ENCODE measurements at regions not wholly inside any gene's neighbourhood (a gene's known extent, or its start where the extent isn't known, plus 50 kb on each side); places are given as distances from the start of the nearest gene placed in this dataset.

DNA sequence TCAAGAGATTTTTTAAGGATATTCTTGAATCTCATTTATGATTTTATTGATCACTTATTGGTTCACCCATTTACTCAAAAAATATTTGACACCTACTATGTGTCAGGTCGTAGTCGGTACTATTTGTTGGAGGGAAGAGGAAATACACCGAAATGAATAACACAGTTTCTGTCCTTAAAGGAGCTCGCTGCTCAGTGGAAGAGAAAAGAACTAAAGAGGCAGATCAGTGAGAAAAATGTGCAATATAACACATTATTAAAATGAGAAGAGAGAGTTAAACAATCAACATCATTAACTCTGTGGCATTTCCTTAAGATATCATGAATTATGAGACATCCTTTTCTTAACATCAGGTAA is 56.1 kb upstream of the ADAMTS9 start:
- no peaks in the 10 kb centered on the region for H3K36me3 ChIP-seq
- no peak overlapping the region for H3K4me3 ChIP-seq
- intact Hi-C loops (cut with DNase I; ENCODE audit: low total_unique reads), result no loop called here
- TF ChIP-seq POLR2A (IDR thresholded peaks at IDR 0.05) (no peak), EP300 (IDR thresholded peaks at IDR 0.05; ENCODE audit: low read depth) (no peak), POLR2AphosphoS5 (IDR thresholded peaks at IDR 0.05) (no peak)
- TF ChIP-seq, protein P1, sequence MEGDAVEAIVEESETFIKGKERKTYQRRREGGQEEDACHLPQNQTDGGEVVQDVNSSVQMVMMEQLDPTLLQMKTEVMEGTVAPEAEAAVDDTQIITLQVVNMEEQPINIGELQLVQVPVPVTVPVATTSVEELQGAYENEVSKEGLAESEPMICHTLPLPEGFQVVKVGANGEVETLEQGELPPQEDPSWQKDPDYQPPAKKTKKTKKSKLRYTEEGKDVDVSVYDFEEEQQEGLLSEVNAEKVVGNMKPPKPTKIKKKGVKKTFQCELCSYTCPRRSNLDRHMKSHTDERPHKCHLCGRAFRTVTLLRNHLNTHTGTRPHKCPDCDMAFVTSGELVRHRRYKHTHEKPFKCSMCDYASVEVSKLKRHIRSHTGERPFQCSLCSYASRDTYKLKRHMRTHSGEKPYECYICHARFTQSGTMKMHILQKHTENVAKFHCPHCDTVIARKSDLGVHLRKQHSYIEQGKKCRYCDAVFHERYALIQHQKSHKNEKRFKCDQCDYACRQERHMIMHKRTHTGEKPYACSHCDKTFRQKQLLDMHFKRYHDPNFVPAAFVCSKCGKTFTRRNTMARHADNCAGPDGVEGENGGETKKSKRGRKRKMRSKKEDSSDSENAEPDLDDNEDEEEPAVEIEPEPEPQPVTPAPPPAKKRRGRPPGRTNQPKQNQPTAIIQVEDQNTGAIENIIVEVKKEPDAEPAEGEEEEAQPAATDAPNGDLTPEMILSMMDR (IDR thresholded peaks at IDR 0.05), result no peak
- 60 to 68% methylated on average over 4 of the region's 4 CpGs for WGBS, 2 donors (ENCODE audit: low coverage in 1 of 2)
- DNase-seq, result no peak
- no peaks in the 10 kb centered on the region for H3K27me3 ChIP-seq
- peaks cover 7 to 23% (median 9%) of the 10 kb centered on the region in 4 donors for H3K4me1 ChIP-seq
- H3K27ac ChIP-seq, result no peak overlapping the region
- in situ Hi-C loops (cut with MboI; ENCODE audit: low pct_ligation_motif_present in 1 of 4, low pct_unique_long_range_greater_than_20kb in 1 of 4, low sequenced_read_pairs in 3 of 4), result no loop called here
- H3K9me3 ChIP-seq, result no peaks in the 10 kb centered on the region

DNA sequence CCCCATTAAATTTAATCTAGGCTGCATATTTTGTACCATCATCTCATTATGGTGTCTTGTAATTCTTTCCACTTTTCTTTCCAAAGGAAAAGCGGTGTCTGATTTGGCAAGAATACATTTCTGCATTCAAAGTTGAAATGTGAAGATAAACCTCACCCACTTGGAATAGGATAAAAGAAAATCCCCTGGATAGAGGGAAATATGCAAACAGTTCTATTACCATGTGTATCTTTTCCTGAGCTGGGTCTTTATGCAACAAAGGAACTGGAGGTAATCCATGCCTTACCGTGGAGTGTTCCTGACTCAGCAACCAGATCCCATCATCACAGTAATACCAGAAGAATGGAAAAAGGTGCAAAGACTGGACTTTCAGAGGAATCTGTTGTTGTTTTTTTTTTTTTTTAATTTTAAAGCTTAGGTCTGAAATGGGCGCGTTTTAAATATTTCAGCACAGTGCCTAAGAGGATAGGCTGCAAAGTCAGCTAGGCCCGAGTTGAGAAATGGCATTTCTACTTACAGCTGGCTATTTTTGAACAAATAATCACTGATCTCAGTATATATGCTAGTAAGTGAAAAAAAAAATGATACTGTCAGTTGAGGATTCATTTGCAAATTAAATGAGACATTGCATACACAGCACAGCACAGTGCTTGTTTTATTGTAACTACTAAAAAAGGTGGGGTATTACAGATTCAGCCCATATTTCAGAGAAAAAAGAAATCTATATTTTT is 55.5 kb upstream of the ADAMTS9 start:
- no peaks in the 10 kb centered on the region for H3K9me3 ChIP-seq
- in situ Hi-C loops (cut with MboI; ENCODE audit: low pct_ligation_motif_present in 1 of 4, low pct_unique_long_range_greater_than_20kb in 1 of 4, low sequenced_read_pairs in 3 of 4) (no loop called here), intact Hi-C loops (cut with DNase I; ENCODE audit: low total_unique reads) (no loop called here)
- no peaks in the 10 kb centered on the region for H3K36me3 ChIP-seq
- DNase-seq, result no peak
- no peak for TF ChIP-seq POLR2A (IDR thresholded peaks at IDR 0.05)
- TF ChIP-seq EP300 (IDR thresholded peaks at IDR 0.05; ENCODE audit: low read depth), result no peak
- no peak for TF ChIP-seq POLR2AphosphoS5 (IDR thresholded peaks at IDR 0.05)
- TF ChIP-seq, protein P1 (IDR thresholded peaks at IDR 0.05), result no peak
- H3K27me3 ChIP-seq, result no peaks in the 10 kb centered on the region
- WGBS, 2 donors (ENCODE audit: low coverage in 1 of 2), result 68 to 69% methylated on average over 4 to 5 of the region's 5 CpGs
- H3K4me1 ChIP-seq, result peaks cover 7 to 21% (median 9%) of the 10 kb centered on the region in 4 donors
- no peak overlapping the region for H3K4me3 ChIP-seq
- peak overlapping the region in 3 of 4 donors; percentile 10 to 24 (median 22) for H3K27ac ChIP-seq

DNA sequence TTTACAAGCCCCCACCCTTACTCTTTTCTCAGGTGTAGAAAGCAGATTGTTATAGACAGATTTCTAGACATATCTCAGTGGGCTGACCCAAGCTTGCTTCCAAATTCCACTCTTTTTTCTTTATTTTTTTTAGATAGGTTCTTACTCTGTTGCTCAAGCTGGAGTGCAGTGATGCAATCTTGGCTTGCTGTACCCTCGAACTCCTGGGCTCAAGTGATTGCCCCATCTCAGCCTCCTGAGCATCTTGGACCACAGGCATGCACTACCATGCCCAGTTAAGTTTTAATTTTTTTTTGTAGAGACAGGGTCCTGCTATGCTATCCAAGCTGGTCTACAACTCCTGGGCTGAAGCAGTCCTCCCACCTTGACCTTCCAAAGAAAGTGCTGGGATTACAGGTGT is 53.5 kb upstream of the ADAMTS9 start:
- Histone ChIP-seq H3K9me3 (no peaks in the 10 kb centered on the region), H3K4me1 (peaks cover 3 to 16% (median 9%) of the 10 kb centered on the region in 4 donors), H3K4me3 (no peak overlapping the region), H3K36me3 (no peaks in the 10 kb centered on the region), H3K27me3 (no peaks in the 10 kb centered on the region), H3K27ac (peak overlapping the region; percentile 42 to 65 (median 54))
- peak; percentile 20 for DNase-seq
- TF ChIP-seq EP300 (IDR thresholded peaks at IDR 0.05; ENCODE audit: low read depth) (no peak), POLR2A (IDR thresholded peaks at IDR 0.05) (no peak), POLR2AphosphoS5 (IDR thresholded peaks at IDR 0.05) (no peak)
- TF ChIP-seq, protein P1 (IDR thresholded peaks at IDR 0.05), result no peak
- intact Hi-C loops (cut with DNase I; ENCODE audit: low total_unique reads), result loop anchor here (2.0 kb wide), 1 partner anchor 53 kb away; no protein-coding TSS in a partner anchor
- in situ Hi-C loops (cut with MboI; ENCODE audit: low pct_ligation_motif_present in 1 of 4, low pct_unique_long_range_greater_than_20kb in 1 of 4, low sequenced_read_pairs in 3 of 4), result no loop called here
- 43 to 83% methylated on average over 1 of the region's 1 CpG for WGBS, 2 donors (ENCODE audit: low coverage in 1 of 2)

DNA sequence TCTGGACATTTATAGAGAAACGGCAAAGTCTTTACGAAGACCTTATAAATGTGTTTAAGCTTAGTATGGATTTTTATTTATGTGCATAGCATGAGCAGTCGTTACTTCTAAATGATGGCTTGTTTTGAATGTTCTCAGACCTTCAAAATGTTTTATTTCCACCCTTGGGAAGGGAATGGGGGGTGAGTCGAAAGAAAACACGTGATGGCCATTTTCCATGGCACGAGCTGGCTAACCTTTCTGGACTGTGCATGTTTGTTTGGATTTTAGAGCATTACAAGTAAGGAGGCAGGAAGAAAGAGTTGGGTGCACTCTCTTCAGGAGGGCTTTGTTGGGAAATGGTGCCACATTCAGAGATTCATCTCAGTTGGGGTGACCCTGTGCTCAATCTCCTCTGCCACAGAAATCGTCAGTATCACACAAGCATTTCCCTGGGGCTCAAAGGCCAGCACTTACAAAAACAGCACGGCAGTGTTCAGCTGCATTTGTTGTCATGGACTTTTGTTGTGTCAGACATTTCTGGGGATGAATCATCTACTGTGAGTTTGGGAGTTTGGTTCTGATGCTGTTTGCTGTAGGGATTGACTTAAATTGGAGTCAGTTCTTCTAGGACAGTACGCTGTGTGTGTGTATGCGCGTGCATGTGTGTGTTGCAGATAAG is 52.3 kb upstream of the ADAMTS9 start:
- 52 to 73% methylated on average over 9 to 11 of the region's 11 CpGs for WGBS, 2 donors (ENCODE audit: low coverage in 1 of 2)
- peaks cover 3 to 16% (median 9%) of the 10 kb centered on the region in 4 donors for H3K4me1 ChIP-seq
- in situ Hi-C loops (cut with MboI; ENCODE audit: low pct_ligation_motif_present in 1 of 4, low pct_unique_long_range_greater_than_20kb in 1 of 4, low sequenced_read_pairs in 3 of 4), result no loop called here

More for the DNA sequence above, 52.3 kb upstream of the ADAMTS9 start:
- no peak for TF ChIP-seq POLR2AphosphoS5 (IDR thresholded peaks at IDR 0.05)
- TF ChIP-seq POLR2A (IDR thresholded peaks at IDR 0.05), result no peak
- TF ChIP-seq, protein P1 (IDR thresholded peaks at IDR 0.05), result no peak
- TF ChIP-seq EP300 (IDR thresholded peaks at IDR 0.05; ENCODE audit: low read depth), result no peak
- H3K36me3 ChIP-seq, result no peaks in the 10 kb centered on the region
- no peaks in the 10 kb centered on the region for H3K27me3 ChIP-seq
- peak; percentile 13 for DNase-seq
- H3K27ac ChIP-seq, result peak overlapping the region; percentile 42 to 65 (median 54)
- no peaks in the 10 kb centered on the region for H3K9me3 ChIP-seq
- intact Hi-C loops (cut with DNase I; ENCODE audit: low total_unique reads), result loop anchor here (2.0 kb wide), 1 partner anchor 51 kb away; no protein-coding TSS in a partner anchor
- no peak overlapping the region for H3K4me3 ChIP-seq

All from transverse colon (tissue), 4 donors.